CD4-positive, alpha-beta T cell treated with Interleukin-15 for 4 hours (primary cell): ENCODE measurements at regions not wholly inside any gene's neighbourhood (a gene's known extent, or its start where the extent isn't known, plus 50 kb on each side); places are given as distances from the start of the nearest gene placed in this dataset.

ENCODE experiments used
- DNase-seq: peaks from one replicate; pipeline ENCODE4 v3.0.0-alpha.2; 2020; ENCODE audit warnings: low spot score

GRCh38 chr3:110101361-110101760 lies 764.0 kb upstream of the DPPA4 start:
- DNase-seq = no peak

GRCh38 chr3:110106805-110107204 lies 769.5 kb upstream of the DPPA4 start:
- no peak for DNase-seq

GRCh38 chr3:110123946-110124345 lies 786.6 kb upstream of the DPPA4 start:
- DNase-seq = no peak

- no peak for DNase-seq
Observed at GRCh38 chr3:110126065-110126464, 788.7 kb upstream of the DPPA4 start.

- DNase-seq = no peak
Observed at GRCh38 chr3:110133971-110134370, 796.6 kb upstream of the DPPA4 start.

- no peak for DNase-seq
Observed at GRCh38 chr3:110139048-110139447, 801.7 kb upstream of the DPPA4 start.

- no peak for DNase-seq
Observed at GRCh38 chr3:110139821-110140220, 802.5 kb upstream of the DPPA4 start.

- DNase-seq = no peak
Observed at GRCh38 chr3:110149763-110150162, 812.4 kb upstream of the DPPA4 start.

- no peak for DNase-seq
Observed at GRCh38 chr3:110157221-110157620, 819.9 kb upstream of the DPPA4 start.

GRCh38 chr3:110164632-110165369 lies 827.5 kb upstream of the DPPA4 start:
- no peak for DNase-seq

GRCh38 chr3:110165370-110165743 lies 828.0 kb upstream of the DPPA4 start:
- DNase-seq = no peak

GRCh38 chr3:110165753-110166152 lies 828.4 kb upstream of the DPPA4 start:
- no peak for DNase-seq

- DNase-seq = no peak
Observed at GRCh38 chr3:110166791-110167190, 829.4 kb upstream of the DPPA4 start.

- DNase-seq = no peak
Observed at GRCh38 chr3:110174908-110175307, 837.6 kb upstream of the DPPA4 start.

GRCh38 chr3:110178965-110179364 lies 841.6 kb upstream of the DPPA4 start:
- no peak for DNase-seq

GRCh38 chr3:110180733-110181132 lies 843.4 kb upstream of the DPPA4 start:
- no peak for DNase-seq

GRCh38 chr3:110181226-110181625 lies 843.9 kb upstream of the DPPA4 start:
- no peak for DNase-seq

GRCh38 chr3:110184536-110184935 lies 847.2 kb upstream of the DPPA4 start:
- DNase-seq = no peak

- no peak for DNase-seq
Observed at GRCh38 chr3:110193074-110193473, 855.7 kb upstream of the DPPA4 start.

- DNase-seq = no peak
Observed at GRCh38 chr3:110198717-110199587, 861.6 kb upstream of the DPPA4 start.

- DNase-seq = no peak
Observed at GRCh38 chr3:110199588-110199943, 862.2 kb upstream of the DPPA4 start.

- DNase-seq = no peak
Observed at GRCh38 chr3:110210086-110210660, 861.4 kb upstream of the NECTIN3 start.

- no peak for DNase-seq
Observed at GRCh38 chr3:110226645-110227044, 845.0 kb upstream of the NECTIN3 start.
